ENCODE measurements at regions not wholly inside any gene's neighbourhood (a gene's known extent, or its start where the extent isn't known, plus 50 kb on each side); places are given as distances from the start of the nearest gene placed in this dataset.

- no peaks in the 10 kb centered on the region for H3K27me3 ChIP-seq
- H3K36me3 ChIP-seq, result no peaks in the 10 kb centered on the region
- H3K9me3 ChIP-seq, result no peaks in the 10 kb centered on the region
- DNase-seq (no peak), ATAC-seq (ENCODE audit: low FRiP score in 2 of 2) (no peak)
- 96 to 100% methylated on average over 2 of the region's 2 CpGs for WGBS, 2 donors
- no peak for TF ChIP-seq POLR2A (IDR thresholded peaks at IDR 0.05)
- no peak for TF ChIP-seq EP300 (IDR thresholded peaks at IDR 0.05)
- no peak for TF ChIP-seq POLR2AphosphoS5 (IDR thresholded peaks at IDR 0.05)
- TF ChIP-seq CTCF (IDR thresholded peaks at IDR 0.05), result no peak
- H3K4me1 ChIP-seq, result no peaks in the 10 kb centered on the region
- H3K4me3 ChIP-seq, result no peak overlapping the region
- no peak overlapping the region for H3K27ac ChIP-seq
These were observed 273.5 kb upstream of the CCDC54 start for GRCh38 chr3:107103786-107104185.

GRCh38 chr3:107106316-107106715 lies 270.9 kb upstream of the CCDC54 start:
- Histone ChIP-seq H3K4me1 (no peaks in the 10 kb centered on the region), H3K4me3 (no peak overlapping the region), H3K27ac (no peak overlapping the region), H3K9me3 (no peaks in the 10 kb centered on the region), H3K36me3 (no peaks in the 10 kb centered on the region), H3K27me3 (no peaks in the 10 kb centered on the region)
- DNase-seq, result no peak
- no peak for ATAC-seq (ENCODE audit: low FRiP score in 2 of 2)
- 92 to 97% methylated on average over 7 of the region's 7 CpGs for WGBS, 2 donors
- TF ChIP-seq EP300 (IDR thresholded peaks at IDR 0.05), result no peak
- TF ChIP-seq POLR2AphosphoS5 (IDR thresholded peaks at IDR 0.05), result no peak
- TF ChIP-seq POLR2A (IDR thresholded peaks at IDR 0.05), result no peak
- no peak for TF ChIP-seq CTCF (IDR thresholded peaks at IDR 0.05)

GRCh38 chr3:107106907-107107306 lies 270.3 kb upstream of the CCDC54 start:
- WGBS, 2 donors, result 92 to 96% methylated on average over 8 of the region's 8 CpGs
- DNase-seq, result peak in 1 of 2 donors; percentile 63
- TF ChIP-seq POLR2AphosphoS5 (IDR thresholded peaks at IDR 0.05), result no peak
- no peak for TF ChIP-seq CTCF (IDR thresholded peaks at IDR 0.05)
- TF ChIP-seq EP300 (IDR thresholded peaks at IDR 0.05), result no peak
- no peak for TF ChIP-seq POLR2A (IDR thresholded peaks at IDR 0.05)

GRCh38 chr3:107110596-107111305 lies 266.5 kb upstream of the CCDC54 start:
- 83 to 91% methylated on average over 3 of the region's 3 CpGs for WGBS, 2 donors
- Histone ChIP-seq H3K4me3 (no peak overlapping the region), H3K4me1 (no peaks in the 10 kb centered on the region), H3K9me3 (no peaks in the 10 kb centered on the region), H3K36me3 (no peaks in the 10 kb centered on the region), H3K27ac (no peak overlapping the region), H3K27me3 (no peaks in the 10 kb centered on the region)
- TF ChIP-seq POLR2A (IDR thresholded peaks at IDR 0.05) (no peak), POLR2AphosphoS5 (IDR thresholded peaks at IDR 0.05) (no peak), EP300 (IDR thresholded peaks at IDR 0.05) (no peak), CTCF (IDR thresholded peaks at IDR 0.05) (no peak)
- ATAC-seq (ENCODE audit: low FRiP score in 2 of 2) (no peak), DNase-seq (no peak)

More at GRCh38 chr3:107106907-107107306, 270.3 kb upstream of the CCDC54 start:
- H3K4me3 ChIP-seq, result no peak overlapping the region
- H3K27ac ChIP-seq, result no peak overlapping the region
- H3K36me3 ChIP-seq, result no peaks in the 10 kb centered on the region
- no peak for ATAC-seq (ENCODE audit: low FRiP score in 2 of 2)
- no peaks in the 10 kb centered on the region for H3K9me3 ChIP-seq
- no peaks in the 10 kb centered on the region for H3K27me3 ChIP-seq
- no peaks in the 10 kb centered on the region for H3K4me1 ChIP-seq

- no peaks in the 10 kb centered on the region for H3K4me1 ChIP-seq
- 74 to 88% methylated on average over 2 of the region's 2 CpGs for WGBS, 2 donors
- ATAC-seq (ENCODE audit: low FRiP score in 2 of 2), result no peak
These were observed 265.4 kb upstream of the CCDC54 start for GRCh38 chr3:107111872-107112271.

More at GRCh38 chr3:107111872-107112271, 265.4 kb upstream of the CCDC54 start:
- Histone ChIP-seq H3K27ac (no peak overlapping the region), H3K4me3 (no peak overlapping the region), H3K27me3 (no peaks in the 10 kb centered on the region), H3K36me3 (no peaks in the 10 kb centered on the region), H3K9me3 (no peaks in the 10 kb centered on the region)
- TF ChIP-seq POLR2AphosphoS5 (IDR thresholded peaks at IDR 0.05) (no peak), EP300 (IDR thresholded peaks at IDR 0.05) (no peak), CTCF (IDR thresholded peaks at IDR 0.05) (no peak), POLR2A (IDR thresholded peaks at IDR 0.05) (no peak)
- DNase-seq, result no peak

Measured in upper lobe of left lung (tissue), 6 donors.